Stimulated activated CD8-positive, alpha-beta memory T cell treated with anti-CD3 and anti-CD28 coated beads, Interleukin-4, amount 100 ng/mL, for 48 hours (primary cell): ENCODE measurements at regions not wholly inside any gene's neighbourhood (a gene's known extent, or its start where the extent isn't known, plus 50 kb on each side); places are given as distances from the start of the nearest gene placed in this dataset.
A peak's percentile ranks its signal among the peaks of the same experiment; 100 is the strongest.

Experiments
- DNase-seq: peaks from one replicate; pipeline ENCODE4 v3.0.0-alpha.2; 2020

- DNase-seq = no peak
Observed at GRCh38 chr15:95948411-95948810, 382.1 kb upstream of the NR2F2 start.

GRCh38 chr15:95953032-95953431, 377.5 kb upstream of the NR2F2 start:
- no peak for DNase-seq

GRCh38 chr15:95957861-95958260, 372.6 kb upstream of the NR2F2 start:
- DNase-seq = no peak

- DNase-seq = no peak
Observed at GRCh38 chr15:95958382-95958781, 372.1 kb upstream of the NR2F2 start.

GRCh38 chr15:95968856-95969255, 361.6 kb upstream of the NR2F2 start:
- DNase-seq = no peak

- no peak for DNase-seq
Observed at GRCh38 chr15:95970326-95970725, 360.2 kb upstream of the NR2F2 start.

- DNase-seq = no peak
Observed at GRCh38 chr15:95972041-95972553, 358.4 kb upstream of the NR2F2 start.

- no peak for DNase-seq
Observed at GRCh38 chr15:95972812-95973211, 357.7 kb upstream of the NR2F2 start.

- DNase-seq = no peak
Observed at GRCh38 chr15:95973566-95974256, 356.8 kb upstream of the NR2F2 start.

- no peak for DNase-seq
Observed at GRCh38 chr15:95975212-95975611, 355.3 kb upstream of the NR2F2 start.

- DNase-seq = no peak
Observed at GRCh38 chr15:95979286-95979685, 351.2 kb upstream of the NR2F2 start.

GRCh38 chr15:95981209-95981608, 349.3 kb upstream of the NR2F2 start:
- no peak for DNase-seq

GRCh38 chr15:95987299-95987698, 343.2 kb upstream of the NR2F2 start:
- DNase-seq = no peak

GRCh38 chr15:95987886-95988573, 342.5 kb upstream of the NR2F2 start:
- DNase-seq = no peak

GRCh38 chr15:95988574-95988887, 342.0 kb upstream of the NR2F2 start:
- DNase-seq = no peak

GRCh38 chr15:95989392-95989791, 341.1 kb upstream of the NR2F2 start:
- DNase-seq = no peak

GRCh38 chr15:95990833-95991232, 339.7 kb upstream of the NR2F2 start:
- peak; percentile 26 for DNase-seq

GRCh38 chr15:95994418-95994817, 336.1 kb upstream of the NR2F2 start:
- DNase-seq = no peak

- DNase-seq = no peak
Observed at GRCh38 chr15:95995375-95996168, 334.9 kb upstream of the NR2F2 start.

GRCh38 chr15:95996494-95996893, 334.0 kb upstream of the NR2F2 start:
- DNase-seq = no peak

GRCh38 chr15:95998935-95999334, 331.6 kb upstream of the NR2F2 start:
- DNase-seq = no peak

GRCh38 chr15:96002890-96003859, 327.3 kb upstream of the NR2F2 start:
- DNase-seq = no peak

GRCh38 chr15:96005906-96006305, 324.6 kb upstream of the NR2F2 start:
- no peak for DNase-seq
